HG03432 (cell line): ENCODE measurements at regions not wholly inside any gene's neighbourhood (a gene's known extent, or its start where the extent isn't known, plus 50 kb on each side); places are given as distances from the start of the nearest gene placed in this dataset.

Experiments used
- ATAC-seq: cut with Tn5 transposase; IDR thresholded peaks from one replicate; pipeline ENCODE4 v1.9.1; 2021; ENCODE audit warnings: mild to moderate bottlenecking, moderate library complexity; ENCODE audit not compliant: unreplicated experiment

GRCh38 chr20:11429889-11430519 is 487.7 kb upstream of the BTBD3 start:
- no peak for ATAC-seq

- ATAC-seq: no peak
Measured at GRCh38 chr20:11430652-11431051, 487.0 kb upstream of the BTBD3 start.

- ATAC-seq: no peak
Measured at GRCh38 chr20:11431621-11432020, 486.1 kb upstream of the BTBD3 start.

DNA sequence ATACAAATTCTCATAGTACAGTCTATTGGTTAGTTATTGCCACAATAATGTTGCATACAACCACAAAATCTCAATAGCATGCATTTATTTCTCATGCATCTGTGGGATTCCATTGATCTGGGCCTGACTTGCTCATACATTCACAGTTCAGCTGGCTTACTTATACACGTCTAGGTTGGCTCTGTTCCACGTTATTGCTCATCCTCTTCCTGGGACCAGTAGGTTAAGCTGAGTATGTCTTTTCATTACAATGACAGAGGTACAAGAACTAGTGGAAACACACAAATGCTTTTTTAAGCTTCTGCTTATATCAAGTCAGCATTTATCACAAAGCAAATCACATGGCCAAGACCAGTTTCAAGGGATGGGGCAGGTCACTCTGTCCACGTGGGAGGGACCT is 485.3 kb upstream of the BTBD3 start:
- ATAC-seq: no peak

DNA sequence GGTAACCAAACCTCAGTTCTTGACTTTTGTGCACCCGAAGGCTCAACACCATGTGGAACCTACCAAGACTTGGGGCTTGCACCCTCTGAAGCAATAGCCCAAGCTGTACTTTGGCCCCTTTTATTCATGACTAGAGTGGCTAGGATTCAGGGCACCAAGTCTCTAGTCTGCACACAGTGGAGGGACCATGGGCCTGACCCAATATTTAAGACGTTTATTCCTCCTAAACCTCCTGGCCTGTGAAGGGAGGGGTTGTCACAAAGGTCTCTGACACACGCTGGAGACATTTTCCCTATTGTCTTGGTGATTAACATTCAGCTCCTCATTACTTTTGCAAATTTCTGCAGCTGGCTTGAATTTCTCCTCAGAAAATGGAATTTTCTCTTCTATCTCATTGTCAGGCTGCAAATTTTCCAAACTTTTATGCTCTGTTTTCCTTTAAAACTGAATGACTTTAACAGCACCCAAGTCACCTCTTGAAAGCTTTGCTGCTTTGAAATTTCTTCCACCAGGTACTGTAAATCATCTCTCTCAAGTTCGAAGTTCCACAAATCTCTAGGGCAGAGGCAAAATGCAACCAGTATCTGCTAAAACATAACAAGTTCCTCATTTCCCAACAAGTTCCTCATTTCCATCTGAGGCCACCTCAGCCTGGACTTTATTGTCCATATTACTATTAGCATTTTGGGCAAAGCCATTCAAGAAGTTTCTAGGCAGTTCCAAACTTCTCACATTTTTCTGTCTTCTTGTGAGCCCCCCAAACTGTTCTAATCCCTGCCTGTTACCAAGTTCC is 481.4 kb upstream of the BTBD3 start:
- ATAC-seq: no peak

DNA sequence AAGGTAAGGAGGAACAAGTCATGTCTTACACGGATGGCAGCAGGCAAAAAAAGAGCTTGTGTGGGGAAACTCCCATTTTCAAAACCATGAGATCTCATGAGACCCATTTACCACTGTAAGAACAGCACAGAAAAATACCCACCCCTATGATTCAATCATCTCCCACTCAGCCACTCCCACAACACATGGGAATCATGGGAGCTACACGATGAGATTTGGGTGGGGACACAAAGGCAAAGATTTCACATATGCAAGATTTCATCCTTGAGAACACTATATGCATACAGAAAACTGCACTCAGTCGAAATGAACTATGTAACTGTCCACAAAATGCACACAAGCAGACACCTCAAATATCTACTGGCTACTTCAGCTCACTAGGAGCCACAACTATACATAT is 480.6 kb upstream of the BTBD3 start:
- ATAC-seq: no peak

- ATAC-seq: no peak
Measured at GRCh38 chr20:11437611-11438380, 479.9 kb upstream of the BTBD3 start.

DNA sequence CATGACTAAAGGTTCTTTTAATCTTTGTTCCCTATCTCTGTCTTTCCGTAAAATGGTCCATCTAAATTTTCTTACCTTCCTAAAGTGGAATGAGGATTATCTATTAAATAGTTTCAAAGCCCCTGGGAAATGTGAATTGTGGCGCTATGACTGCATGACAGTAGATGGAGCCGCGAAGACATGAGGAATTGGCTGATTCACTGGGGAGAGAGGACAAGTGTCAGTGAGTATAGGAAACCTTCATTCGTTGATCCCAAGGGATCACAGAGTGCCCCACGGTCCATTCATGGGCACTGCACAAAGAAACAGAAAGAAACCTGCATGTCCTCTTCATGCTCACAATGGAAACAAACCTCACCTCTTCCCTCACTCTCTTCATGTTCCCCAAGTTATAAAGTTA is 479.3 kb upstream of the BTBD3 start:
- no peak for ATAC-seq

GRCh38 chr20:11443382-11444119 is 474.1 kb upstream of the BTBD3 start:
- ATAC-seq: no peak

GRCh38 chr20:11445161-11445560 is 472.5 kb upstream of the BTBD3 start:
- no peak for ATAC-seq

GRCh38 chr20:11445891-11446290 is 471.8 kb upstream of the BTBD3 start:
- ATAC-seq: no peak

DNA sequence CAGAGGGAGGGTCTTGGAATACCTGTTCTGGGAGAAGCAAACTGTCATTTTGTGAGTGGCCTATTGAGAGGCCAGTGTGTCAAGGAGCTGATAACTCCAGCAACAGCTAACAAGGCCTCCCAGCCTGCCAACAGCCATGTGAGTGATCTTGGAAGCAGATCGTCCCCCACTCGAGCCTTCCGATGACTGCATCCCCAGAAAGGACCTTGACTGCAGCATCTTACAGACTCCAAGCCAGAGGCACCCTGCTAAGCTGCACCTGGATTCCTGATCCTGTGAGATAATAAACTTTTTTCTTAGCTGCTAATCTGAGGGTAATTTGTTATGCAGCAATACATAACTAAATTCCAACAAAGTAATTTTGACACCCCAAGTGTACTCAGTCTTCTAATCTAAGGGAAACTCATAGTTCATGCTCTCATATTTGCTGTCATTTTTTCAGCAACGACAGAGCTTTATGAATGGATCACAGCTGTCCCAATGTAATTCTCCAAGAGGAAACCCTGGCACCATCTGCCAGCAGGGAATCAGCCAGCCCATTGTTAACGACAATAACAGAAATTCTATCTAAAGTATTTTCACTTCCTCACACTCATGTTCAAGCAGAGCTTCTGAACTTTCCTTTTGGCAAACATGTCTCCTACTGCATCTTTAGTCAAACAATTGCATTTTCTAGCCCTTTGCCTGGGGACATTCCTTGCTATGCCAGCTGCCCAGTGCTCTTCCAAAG is 470.2 kb upstream of the BTBD3 start:
- no peak for ATAC-seq

- ATAC-seq: no peak
Measured at GRCh38 chr20:11448554-11448953, 469.1 kb upstream of the BTBD3 start.

GRCh38 chr20:11451793-11452291 is 465.9 kb upstream of the BTBD3 start:
- no peak for ATAC-seq

DNA sequence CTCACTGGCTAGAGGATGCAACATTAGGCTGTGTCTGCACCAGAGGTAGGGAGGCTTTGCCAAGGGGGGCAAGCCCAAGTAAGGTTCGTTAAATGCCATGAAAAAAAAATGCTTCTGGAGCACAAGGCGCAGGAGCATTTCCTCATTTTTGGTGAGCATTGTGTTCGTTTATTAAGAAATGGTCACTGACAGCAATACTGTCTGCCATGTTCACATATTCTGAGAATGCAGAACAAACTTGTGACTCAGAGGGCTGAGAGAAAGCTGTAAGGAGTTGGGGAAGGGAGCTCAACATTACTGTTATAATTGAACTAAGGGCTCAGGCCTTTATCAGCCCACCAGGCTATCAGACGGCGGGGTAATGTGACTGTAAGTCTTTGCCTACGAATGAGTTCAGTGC is 465.4 kb upstream of the BTBD3 start:
- ATAC-seq: no peak

DNA sequence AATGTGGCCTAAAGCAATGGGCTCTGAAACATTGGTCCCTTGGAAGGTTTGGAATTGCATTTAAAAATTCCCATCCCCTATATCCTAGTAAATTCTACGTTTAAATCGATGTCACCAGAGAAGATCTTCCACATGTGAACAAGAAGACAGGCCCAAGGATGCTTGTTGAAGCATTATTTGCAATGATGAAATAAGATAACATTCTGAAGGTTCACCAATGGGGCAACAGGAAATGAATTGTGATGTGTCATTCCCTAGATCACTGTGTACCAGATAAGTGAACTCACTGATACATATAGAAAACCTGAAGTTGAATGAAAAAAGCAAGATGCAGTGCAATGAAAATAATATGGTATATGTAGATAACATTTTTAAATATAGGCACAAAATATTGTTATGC is 464.3 kb upstream of the BTBD3 start:
- no peak for ATAC-seq

- ATAC-seq: peak; percentile 53
Measured at GRCh38 chr20:11454966-11455799, 462.5 kb upstream of the BTBD3 start.

GRCh38 chr20:11457488-11457887 is 460.2 kb upstream of the BTBD3 start:
- no peak for ATAC-seq

DNA sequence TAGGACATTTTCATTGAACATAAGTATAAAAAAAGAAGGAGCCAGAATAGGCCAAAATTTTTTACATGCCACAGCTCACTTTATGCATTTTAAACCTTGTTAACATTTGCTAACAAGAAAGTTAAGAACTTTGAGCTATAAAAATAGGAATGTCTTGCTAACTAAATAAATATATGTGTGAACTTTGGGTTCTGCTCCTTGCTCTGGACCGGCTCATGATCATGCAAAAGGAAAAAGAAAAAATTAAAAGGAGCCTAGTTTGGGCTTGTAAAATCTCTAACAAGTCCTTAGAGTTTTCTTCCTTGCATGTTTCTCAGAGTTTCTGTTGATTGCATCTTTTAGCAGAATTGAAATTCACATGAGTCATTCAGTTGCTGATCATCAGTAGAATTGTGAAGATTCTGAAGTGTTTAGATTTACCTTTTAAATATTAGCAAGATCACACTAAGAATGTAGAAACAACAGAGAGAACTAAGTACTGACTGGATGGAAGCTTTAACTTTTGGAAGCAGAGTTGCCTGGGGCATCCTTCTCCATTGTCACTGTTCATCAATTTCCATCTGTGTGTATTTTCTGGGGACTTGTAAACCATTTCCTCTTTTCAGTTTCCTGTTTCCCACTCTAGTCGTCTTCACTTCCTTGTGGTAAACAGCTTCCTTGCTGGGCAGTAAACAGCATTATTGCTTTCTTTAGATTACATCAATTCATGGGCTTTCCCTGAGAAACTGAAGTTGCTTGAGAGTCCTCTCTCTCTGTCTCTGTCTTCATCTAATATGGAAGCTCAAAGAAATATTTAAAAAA is 458.4 kb upstream of the BTBD3 start:
- no peak for ATAC-seq
